Trophoblast cell (in vitro differentiated cells and primary cell): ENCODE measurements at regions not wholly inside any gene's neighbourhood (a gene's known extent, or its start where the extent isn't known, plus 50 kb on each side); places are given as distances from the start of the nearest gene placed in this dataset.

Source experiments
- DNase-seq, 2 donors: peaks; one replicate each; pipeline ENCODE4 v3.0.0-alpha.2; 2016
- H2AFZ ChIP-seq: 2 replicates; pipeline ENCODE4 v1.6.1; 2013; ENCODE audit warnings: low read length, moderate library complexity, mild to moderate bottlenecking; ENCODE audit not compliant: insufficient read depth, poor library complexity
- H2AK5ac ChIP-seq: 2 replicates; pipeline ENCODE4 v1.6.1; 2013; ENCODE audit warnings: mild to moderate bottlenecking, low read length
- H2BK120ac ChIP-seq: 2 replicates; pipeline ENCODE4 v1.6.1; 2013; ENCODE audit warnings: low read length, mild to moderate bottlenecking, moderate library complexity; ENCODE audit not compliant: insufficient read depth, poor library complexity
- H2BK12ac ChIP-seq: 2 replicates; pipeline ENCODE4 v1.6.1; 2013; ENCODE audit warnings: mild to moderate bottlenecking, low read length, moderate library complexity
- H2BK5ac ChIP-seq: 2 replicates; pipeline ENCODE4 v1.6.1; 2013; ENCODE audit warnings: low read length, low read depth, moderate library complexity, mild to moderate bottlenecking; ENCODE audit not compliant: poor library complexity
- H3K14ac ChIP-seq: 2 replicates; pipeline ENCODE4 v1.6.1; 2013; ENCODE audit warnings: mild to moderate bottlenecking, low read length
- H3K18ac ChIP-seq: 2 replicates; pipeline ENCODE4 v1.6.1; 2013; ENCODE audit warnings: mild to moderate bottlenecking, low read length
- H3K23ac ChIP-seq: 2 replicates; pipeline ENCODE4 v1.6.1; 2013; ENCODE audit warnings: low read length
- H3K27ac ChIP-seq: 2 replicates; pipeline ENCODE4 v1.5.1; 2013; ENCODE audit warnings: low read depth, mild to moderate bottlenecking, inconsistent platforms, low read length, moderate library complexity
- H3K27me3 ChIP-seq: 2 replicates; pipeline ENCODE4 v1.6.1; 2013; ENCODE audit warnings: inconsistent platforms, mild to moderate bottlenecking, low read length, moderate library complexity; ENCODE audit not compliant: insufficient read depth
- H3K36me3 ChIP-seq, 2 experiments: 1 replicate in 1 of 2; 2 replicates in 1 of 2; pipeline ENCODE4 v1.6.1; 2013; ENCODE audit warnings: low read length in 2 of 2, mild to moderate bottlenecking in 2 of 2, moderate library complexity in 1 of 2; ENCODE audit not compliant: insufficient read depth in 2 of 2, control insufficient read depth in 1 of 2
- H3K4ac ChIP-seq: 2 replicates; pipeline ENCODE4 v1.6.1; 2013; ENCODE audit warnings: low read depth, mild to moderate bottlenecking, low read length, moderate library complexity
- H3K4me1 ChIP-seq, 2 experiments: 1 replicate in 1 of 2; 2 replicates in 1 of 2; pipeline ENCODE4 v1.6.1; 2013; ENCODE audit warnings: low read length in 2 of 2, mild to moderate bottlenecking in 2 of 2, moderate library complexity in 1 of 2; ENCODE audit not compliant: insufficient read depth in 2 of 2, control insufficient read depth in 1 of 2
- H3K4me2 ChIP-seq: 2 replicates; pipeline ENCODE4 v1.6.1; 2013; ENCODE audit warnings: inconsistent platforms, mild to moderate bottlenecking, low read length, moderate library complexity
- H3K4me3 ChIP-seq: 2 replicates; pipeline ENCODE4 v1.5.1; 2013; ENCODE audit warnings: mild to moderate bottlenecking, low read depth, low read length, inconsistent platforms
- H3K79me1 ChIP-seq: one replicate; pipeline ENCODE4 v1.6.1; 2013; ENCODE audit warnings: low read length
- H3K79me2 ChIP-seq: 2 replicates; pipeline ENCODE4 v1.6.1; 2013; ENCODE audit warnings: low read length, mild to moderate bottlenecking; ENCODE audit not compliant: control insufficient read depth, insufficient read depth, poor library complexity
- H3K9ac ChIP-seq: 2 replicates; pipeline ENCODE4 v1.6.1; 2013; ENCODE audit warnings: mild to moderate bottlenecking, low read length
- H3K9me3 ChIP-seq: 2 replicates; pipeline ENCODE4 v1.6.1; 2013; ENCODE audit warnings: low read depth, mild to moderate bottlenecking, control low read depth, inconsistent platforms, low read length; ENCODE audit not compliant: insufficient read depth
- H4K12ac ChIP-seq: 2 replicates; pipeline ENCODE4 v1.6.1; 2013; ENCODE audit warnings: low read depth, mild to moderate bottlenecking, low read length, moderate library complexity
- H4K8ac ChIP-seq: 2 replicates; pipeline ENCODE4 v1.6.1; 2013; ENCODE audit warnings: low read depth, mild to moderate bottlenecking, low read length, moderate library complexity
- H4K91ac ChIP-seq: one replicate; pipeline ENCODE4 v1.6.1; 2013; ENCODE audit warnings: low read depth, mild to moderate bottlenecking, low read length, moderate library complexity
- WGBS: extraction: QIAGEN DNeasy Blood & Tissue Kit; methylation state at CpG from one replicate; pipeline ENCODE4 v1.1.7; 2013; ENCODE audit warnings: missing lambda C conversion rate; ENCODE audit not compliant: insufficient read length, insufficient coverage; ENCODE audit errors: extremely low coverage; 5-methylcytosine and 5-hydroxymethylcytosine counted together

DNA sequence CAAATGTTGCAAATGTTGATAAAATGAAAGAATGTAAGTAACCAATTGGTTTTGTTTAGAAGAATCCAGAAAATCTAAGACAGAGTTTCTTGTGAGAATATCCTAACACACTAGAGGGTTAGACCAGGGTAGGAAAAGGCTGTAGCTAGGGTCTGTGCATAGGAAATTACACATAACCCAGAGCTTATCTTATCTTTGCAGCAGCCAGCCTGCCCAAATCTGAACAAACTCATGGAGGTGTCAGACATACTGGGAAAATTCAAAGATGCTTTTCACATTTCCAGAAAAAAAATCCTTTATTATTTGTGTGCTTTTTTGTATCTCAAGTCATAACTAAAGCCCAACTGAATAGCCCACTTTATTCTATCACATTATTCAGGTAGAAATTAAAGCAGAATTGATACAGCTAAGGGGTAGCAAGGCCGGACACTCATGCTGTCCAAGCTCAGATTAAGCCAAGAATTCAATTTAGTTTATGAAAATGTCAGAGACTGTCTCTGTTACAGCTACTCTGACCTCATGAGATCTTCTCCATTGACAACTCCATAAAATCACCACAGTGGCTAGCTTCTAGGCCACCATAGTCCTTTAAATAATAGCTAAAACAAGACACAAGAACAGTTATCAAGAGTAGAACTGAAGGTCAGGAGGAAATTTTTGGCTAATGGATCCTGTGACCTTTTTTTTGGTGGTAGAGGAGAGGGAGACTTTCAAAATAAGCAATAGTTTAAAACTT is 169.6 kb upstream of the RASSF8 start:
- Histone ChIP-seq H3K14ac (no peak overlapping the region), H3K4ac (no peak overlapping the region), H3K79me2 (no peaks in the 10 kb centered on the region), H3K27ac (no peak overlapping the region), H2AFZ (no peak overlapping the region), H2BK12ac (no peak overlapping the region), H3K9me3 (no peaks in the 10 kb centered on the region), H4K12ac (no peak overlapping the region), H3K79me1 (no peaks in the 10 kb centered on the region), H4K8ac (no peak overlapping the region), H3K18ac (no peak overlapping the region), H2BK120ac (no peak overlapping the region), H3K4me3 (no peak overlapping the region), H3K36me3 (no peaks in the 10 kb centered on the region), H2BK5ac (no peak overlapping the region), H4K91ac (no peak overlapping the region), H2AK5ac (no peak overlapping the region), H3K9ac (no peak overlapping the region), H3K4me2 (no peak overlapping the region), H3K27me3 (no peaks in the 10 kb centered on the region), H3K4me1 (no peaks in the 10 kb centered on the region), H3K23ac (no peak overlapping the region)
- WGBS = no CpG with 5 or more reads among the region's 1 CpG
- no peak for DNase-seq

DNA sequence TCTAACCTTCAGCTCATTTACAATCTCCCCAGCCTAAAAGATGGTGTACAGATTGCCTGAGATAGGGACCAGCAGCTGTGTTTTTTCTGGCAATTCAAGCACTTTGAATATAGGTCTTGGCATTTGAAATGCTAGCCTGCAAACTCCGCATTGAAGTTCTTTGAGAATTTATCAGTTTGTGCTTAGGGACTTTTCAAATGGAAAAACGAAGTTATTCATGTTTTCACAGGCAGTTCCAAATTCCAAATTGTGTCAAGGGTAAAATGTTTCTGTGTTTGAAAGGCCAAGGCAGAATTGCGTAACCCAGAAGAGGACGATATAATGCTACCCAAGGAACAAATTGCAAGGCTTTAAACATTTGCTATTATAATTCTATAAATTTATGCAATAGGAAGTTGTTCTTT is 168.9 kb upstream of the RASSF8 start:
- H2AK5ac ChIP-seq = no peak overlapping the region
- no peaks in the 10 kb centered on the region for H3K36me3 ChIP-seq
- no peaks in the 10 kb centered on the region for H3K79me2 ChIP-seq
- H3K4me3 ChIP-seq = no peak overlapping the region
- H3K27me3 ChIP-seq = no peaks in the 10 kb centered on the region
- no peak overlapping the region for H3K14ac ChIP-seq
- no peak overlapping the region for H2BK12ac ChIP-seq
- H3K9ac ChIP-seq = no peak overlapping the region
- no peaks in the 10 kb centered on the region for H3K9me3 ChIP-seq
- no peak overlapping the region for H3K4me2 ChIP-seq
- H3K4ac ChIP-seq = no peak overlapping the region
- no peak overlapping the region for H3K23ac ChIP-seq
- no peak overlapping the region for H2BK120ac ChIP-seq
- no peak overlapping the region for H2AFZ ChIP-seq
- no peak overlapping the region for H4K91ac ChIP-seq
- H3K18ac ChIP-seq = no peak overlapping the region
- peak in 1 of 2 donors; percentile 30 for DNase-seq
- no peak overlapping the region for H2BK5ac ChIP-seq
- no CpG with 5 or more reads among the region's 4 CpGs for WGBS
- no peak overlapping the region for H4K8ac ChIP-seq
- H3K4me1 ChIP-seq = no peaks in the 10 kb centered on the region
- no peaks in the 10 kb centered on the region for H3K79me1 ChIP-seq
- no peak overlapping the region for H4K12ac ChIP-seq
- H3K27ac ChIP-seq = no peak overlapping the region

DNA sequence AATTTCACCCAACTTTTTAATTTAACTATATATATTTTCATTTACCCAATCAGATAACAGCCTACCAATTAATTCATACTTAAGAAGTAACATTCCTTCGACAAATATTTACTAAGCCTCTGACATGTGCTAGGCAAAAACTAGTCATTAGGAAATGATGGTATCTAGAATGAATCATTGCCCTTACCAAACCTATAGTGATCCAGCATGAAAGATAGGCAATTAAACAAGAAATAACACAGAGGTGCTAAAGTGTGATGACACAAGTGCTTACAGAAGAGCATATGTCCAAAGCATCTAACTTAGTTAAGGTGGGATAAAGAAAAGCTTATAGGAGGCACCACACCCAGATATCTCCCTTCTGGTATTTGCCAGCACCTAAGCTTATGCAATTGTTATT is 166.5 kb upstream of the RASSF8 start:
- DNase-seq = peak in 1 of 2 donors; percentile 56
- Histone ChIP-seq H3K9ac (no peak overlapping the region), H3K14ac (no peak overlapping the region), H3K23ac (no peak overlapping the region), H3K79me2 (no peaks in the 10 kb centered on the region), H3K4me1 (no peaks in the 10 kb centered on the region), H4K91ac (no peak overlapping the region), H3K4ac (no peak overlapping the region), H3K36me3 (no peaks in the 10 kb centered on the region), H3K4me3 (no peak overlapping the region), H3K18ac (no peak overlapping the region), H3K79me1 (no peaks in the 10 kb centered on the region), H2BK12ac (no peak overlapping the region), H4K12ac (no peak overlapping the region), H2BK120ac (no peak overlapping the region), H3K4me2 (no peak overlapping the region), H2AFZ (no peak overlapping the region), H3K9me3 (no peaks in the 10 kb centered on the region), H2AK5ac (no peak overlapping the region), H4K8ac (no peak overlapping the region), H3K27me3 (no peaks in the 10 kb centered on the region), H2BK5ac (no peak overlapping the region), H3K27ac (no peak overlapping the region)
- no CpG with 5 or more reads among the region's 1 CpG for WGBS

DNA sequence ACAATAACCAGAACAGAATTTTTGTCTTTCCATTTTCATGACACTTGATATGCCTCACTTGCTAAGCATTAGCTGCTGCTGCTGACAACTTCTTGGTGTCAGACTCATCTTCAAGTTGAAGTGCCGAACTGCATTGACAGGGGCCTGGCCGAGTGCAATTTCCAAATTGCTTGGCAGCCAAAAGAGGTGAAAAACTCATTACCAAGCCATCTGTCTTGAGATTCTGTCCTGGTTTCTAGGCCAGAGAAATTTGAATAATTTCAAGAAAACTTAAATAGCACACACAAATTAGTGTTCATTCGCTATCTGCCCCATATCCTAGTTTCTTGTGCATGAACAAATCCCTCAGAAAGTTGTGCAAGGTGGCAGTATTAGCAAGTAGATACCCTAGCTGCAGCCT is 165.3 kb upstream of the RASSF8 start:
- no peak for DNase-seq
- no peak overlapping the region for H3K14ac ChIP-seq
- H2BK5ac ChIP-seq = no peak overlapping the region
- H4K8ac ChIP-seq = no peak overlapping the region
- no peak overlapping the region for H2BK12ac ChIP-seq
- no peak overlapping the region for H3K4me2 ChIP-seq
- no peak overlapping the region for H3K4ac ChIP-seq
- H3K4me1 ChIP-seq = no peaks in the 10 kb centered on the region
- H3K18ac ChIP-seq = no peak overlapping the region
- no peaks in the 10 kb centered on the region for H3K9me3 ChIP-seq
- H3K4me3 ChIP-seq = no peak overlapping the region
- H3K79me1 ChIP-seq = no peaks in the 10 kb centered on the region
- H2AK5ac ChIP-seq = no peak overlapping the region
- no peaks in the 10 kb centered on the region for H3K36me3 ChIP-seq
- no peaks in the 10 kb centered on the region for H3K27me3 ChIP-seq
- H2AFZ ChIP-seq = no peak overlapping the region
- H3K9ac ChIP-seq = no peak overlapping the region
- H4K12ac ChIP-seq = no peak overlapping the region
- no CpG with 5 or more reads among the region's 3 CpGs for WGBS
- H4K91ac ChIP-seq = no peak overlapping the region
- H3K23ac ChIP-seq = no peak overlapping the region
- H3K79me2 ChIP-seq = no peaks in the 10 kb centered on the region
- no peak overlapping the region for H2BK120ac ChIP-seq
- H3K27ac ChIP-seq = no peak overlapping the region
